ENCODE measurements at regions not wholly inside any gene's neighbourhood (a gene's known extent, or its start where the extent isn't known, plus 50 kb on each side); places are given as distances from the start of the nearest gene placed in this dataset.
A peak's percentile ranks its signal among the peaks of the same experiment; 100 is the strongest.
"Not testable (repeated sequence)": the region's sequence is repeated elsewhere in the genome, so short reads cannot be mapped to it uniquely, and the experiment has no call there.

DNA sequence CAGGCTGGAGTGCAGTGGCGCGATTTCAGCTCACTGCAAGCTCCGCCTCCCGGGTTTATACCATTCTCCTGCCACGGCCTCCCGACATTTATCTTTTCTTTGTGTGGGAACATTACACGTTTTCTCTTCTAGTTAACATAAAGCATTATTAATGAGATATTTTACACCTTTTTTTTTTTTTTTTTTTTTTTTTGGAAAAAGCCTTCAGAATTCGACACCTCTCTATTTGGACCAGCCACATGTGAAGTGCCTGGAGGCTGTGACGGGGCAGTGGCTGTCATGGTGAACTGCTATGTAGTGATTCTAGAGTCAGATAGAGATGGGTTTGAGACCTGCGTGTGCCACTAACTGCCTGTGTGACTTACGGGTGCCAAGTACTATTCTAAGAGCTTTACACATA, 64.3 kb downstream of the SMIM38 start:
- H3K36me3 Mint-ChIP-seq (ENCODE audit: low read depth): no peaks in the 10 kb centered on the region
- intact Hi-C loops (cut with DNase I, micrococcal nuclease): no loop called here
- ATAC-seq (ENCODE audit: poor library complexity): no peak
- H3K36me3 ChIP-seq (ENCODE audit: insufficient read depth, low read length): no peaks in the 10 kb centered on the region
- H3K27ac ChIP-seq (ENCODE audit: low read depth in 1 of 2, low read length in 2 of 2): no peak overlapping the region
- H3K27me3 Mint-ChIP-seq: no peaks in the 10 kb centered on the region
- CTCF ChIA-PET: interaction anchor here (0.6 kb wide), 1 partner anchor 8 kb away, joined by 3 read pairs; no protein-coding TSS in a partner anchor
- no peak for DNase-seq
- POLR2A ChIA-PET: no interaction called here
- no peaks in the 10 kb centered on the region for H3K4me1 Mint-ChIP-seq (ENCODE audit: low read depth)
- H3K4me3 Mint-ChIP-seq: no peak overlapping the region
- TF ChIP-seq, protein P1, sequence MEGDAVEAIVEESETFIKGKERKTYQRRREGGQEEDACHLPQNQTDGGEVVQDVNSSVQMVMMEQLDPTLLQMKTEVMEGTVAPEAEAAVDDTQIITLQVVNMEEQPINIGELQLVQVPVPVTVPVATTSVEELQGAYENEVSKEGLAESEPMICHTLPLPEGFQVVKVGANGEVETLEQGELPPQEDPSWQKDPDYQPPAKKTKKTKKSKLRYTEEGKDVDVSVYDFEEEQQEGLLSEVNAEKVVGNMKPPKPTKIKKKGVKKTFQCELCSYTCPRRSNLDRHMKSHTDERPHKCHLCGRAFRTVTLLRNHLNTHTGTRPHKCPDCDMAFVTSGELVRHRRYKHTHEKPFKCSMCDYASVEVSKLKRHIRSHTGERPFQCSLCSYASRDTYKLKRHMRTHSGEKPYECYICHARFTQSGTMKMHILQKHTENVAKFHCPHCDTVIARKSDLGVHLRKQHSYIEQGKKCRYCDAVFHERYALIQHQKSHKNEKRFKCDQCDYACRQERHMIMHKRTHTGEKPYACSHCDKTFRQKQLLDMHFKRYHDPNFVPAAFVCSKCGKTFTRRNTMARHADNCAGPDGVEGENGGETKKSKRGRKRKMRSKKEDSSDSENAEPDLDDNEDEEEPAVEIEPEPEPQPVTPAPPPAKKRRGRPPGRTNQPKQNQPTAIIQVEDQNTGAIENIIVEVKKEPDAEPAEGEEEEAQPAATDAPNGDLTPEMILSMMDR (IDR thresholded peaks at IDR 0.05): no peak
- no peaks in the 10 kb centered on the region for H3K9me3 Mint-ChIP-seq
- no peak overlapping the region for H3K4me3 ChIP-seq (ENCODE audit: low read length)
- no peaks in the 10 kb centered on the region for H3K9me3 ChIP-seq (ENCODE audit: control insufficient read depth in 1 of 2, insufficient read depth in 1 of 2, low read length in 2 of 2)
- no peaks in the 10 kb centered on the region for H3K4me1 ChIP-seq (ENCODE audit: insufficient read depth, low read length)
- H3K27me3 ChIP-seq (ENCODE audit: control insufficient read depth in 1 of 2, insufficient read depth in 2 of 2, low read length in 2 of 2): no peaks in the 10 kb centered on the region
- H3K27ac Mint-ChIP-seq: no peak overlapping the region

DNA sequence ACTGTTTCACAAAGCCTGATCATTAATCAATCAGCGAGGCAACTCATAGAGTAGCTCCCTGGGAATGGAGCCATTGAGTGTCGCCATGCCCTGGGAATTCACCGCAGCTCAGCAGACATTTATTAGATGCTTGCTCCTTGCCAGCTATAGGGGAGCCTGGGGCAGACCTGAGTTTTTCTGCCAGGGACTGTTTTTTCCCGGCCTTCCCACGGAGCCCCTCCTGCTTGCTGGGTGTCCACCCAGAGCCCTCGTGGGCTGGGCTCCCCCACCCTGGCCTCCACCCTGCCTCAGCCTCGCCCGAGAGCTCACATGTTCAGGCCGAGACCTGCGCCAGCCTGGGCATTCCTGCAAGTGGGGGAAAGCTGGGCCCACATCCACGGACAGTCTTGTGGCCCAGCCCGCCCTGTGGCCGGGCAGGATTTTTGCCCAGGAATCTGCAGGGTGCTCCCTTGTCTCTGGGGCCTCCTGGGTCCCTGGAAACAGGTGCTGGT, 64.9 kb downstream of the SMIM38 start:
- Mint-ChIP-seq H3K27ac (no peak overlapping the region), H3K27me3 (no peaks in the 10 kb centered on the region), H3K4me3 (no peak overlapping the region), H3K9me3 (no peaks in the 10 kb centered on the region), H3K36me3 (ENCODE audit: low read depth) (no peaks in the 10 kb centered on the region), H3K4me1 (ENCODE audit: low read depth) (no peaks in the 10 kb centered on the region)
- Histone ChIP-seq H3K4me1 (ENCODE audit: insufficient read depth, low read length) (no peaks in the 10 kb centered on the region), H3K4me3 (ENCODE audit: low read length) (no peak overlapping the region), H3K36me3 (ENCODE audit: insufficient read depth, low read length) (no peaks in the 10 kb centered on the region), H3K27ac (ENCODE audit: low read depth in 1 of 2, low read length in 2 of 2) (no peak overlapping the region), H3K27me3 (ENCODE audit: control insufficient read depth in 1 of 2, insufficient read depth in 2 of 2, low read length in 2 of 2) (no peaks in the 10 kb centered on the region), H3K9me3 (ENCODE audit: control insufficient read depth in 1 of 2, insufficient read depth in 1 of 2, low read length in 2 of 2) (no peaks in the 10 kb centered on the region)
- POLR2A ChIA-PET: no interaction called here
- DNase-seq (peak in 1 of 14 experiments; percentile 21), ATAC-seq (ENCODE audit: poor library complexity) (no peak)
- CTCF ChIA-PET: no interaction called here
- intact Hi-C loops (cut with DNase I, micrococcal nuclease): no loop called here
- TF ChIP-seq, protein P1 (IDR thresholded peaks at IDR 0.05): no peak

DNA sequence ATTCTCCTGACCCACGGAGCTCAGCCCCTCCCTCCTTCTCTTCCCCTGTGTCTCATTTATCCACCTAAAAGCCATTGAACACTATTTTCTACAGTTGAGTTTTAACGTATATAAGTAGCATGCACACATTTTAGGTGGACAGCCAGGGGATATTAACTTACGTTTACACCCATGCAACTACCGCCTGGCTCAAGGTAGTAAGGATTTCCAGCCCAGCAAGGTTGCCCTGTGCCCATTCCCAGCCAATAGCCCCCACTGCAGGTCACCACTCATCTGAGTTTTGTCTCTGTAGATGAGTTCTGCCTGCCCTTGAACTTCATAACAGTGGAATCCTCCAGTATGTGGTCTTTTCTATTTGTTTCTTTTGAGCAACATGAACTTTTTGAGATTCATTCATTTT, 65.4 kb downstream of the SMIM38 start:
- intact Hi-C loops (cut with DNase I, micrococcal nuclease): no loop called here
- Histone ChIP-seq H3K27me3 (ENCODE audit: control insufficient read depth in 1 of 2, insufficient read depth in 2 of 2, low read length in 2 of 2) (no peaks in the 10 kb centered on the region), H3K9me3 (ENCODE audit: control insufficient read depth in 1 of 2, insufficient read depth in 1 of 2, low read length in 2 of 2) (peaks cover 0 to under 1% of the 10 kb centered on the region in 2 experiments), H3K27ac (ENCODE audit: low read depth in 1 of 2, low read length in 2 of 2) (no peak overlapping the region), H3K4me3 (ENCODE audit: low read length) (no peak overlapping the region), H3K4me1 (ENCODE audit: insufficient read depth, low read length) (no peaks in the 10 kb centered on the region), H3K36me3 (ENCODE audit: insufficient read depth, low read length) (no peaks in the 10 kb centered on the region)
- TF ChIP-seq, protein P1 (IDR thresholded peaks at IDR 0.05): no peak
- ATAC-seq (ENCODE audit: poor library complexity) (no peak), DNase-seq (no peak)
- Mint-ChIP-seq H3K36me3 (ENCODE audit: low read depth) (no peaks in the 10 kb centered on the region), H3K4me1 (ENCODE audit: low read depth) (no peaks in the 10 kb centered on the region), H3K9me3 (peaks cover 1% of the 10 kb centered on the region), H3K27ac (no peak overlapping the region), H3K4me3 (no peak overlapping the region), H3K27me3 (peaks cover 3% of the 10 kb centered on the region)
- ChIA-PET POLR2A (no interaction called here), CTCF (no interaction called here)

DNA sequence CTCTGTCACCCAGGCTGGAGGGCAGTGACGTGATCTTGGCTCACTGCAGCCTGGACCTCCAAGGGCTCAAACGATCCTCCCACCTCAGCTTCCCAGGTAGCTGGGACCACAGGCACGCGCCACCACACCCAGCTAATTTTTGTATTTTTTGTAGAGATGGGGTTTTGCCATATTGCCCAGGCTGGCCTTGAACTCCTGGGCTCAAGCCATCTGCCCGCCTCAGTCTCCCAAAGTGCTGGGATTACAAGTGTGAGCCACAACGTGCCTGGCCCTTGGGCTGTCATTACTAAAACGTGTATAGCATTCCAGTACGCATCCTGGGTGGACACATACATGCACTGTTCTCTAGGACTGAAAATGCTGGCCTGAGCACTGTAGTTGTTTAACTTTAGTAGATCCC, 65.9 kb downstream of the SMIM38 start:
- H3K27me3 ChIP-seq (ENCODE audit: control insufficient read depth in 1 of 2, insufficient read depth in 2 of 2, low read length in 2 of 2); H3K27me3 Mint-ChIP-seq; H3K27ac Mint-ChIP-seq; H3K4me1 ChIP-seq (ENCODE audit: insufficient read depth, low read length); intact Hi-C loops (cut with DNase I, micrococcal nuclease); H3K36me3 Mint-ChIP-seq (ENCODE audit: low read depth); H3K4me3 ChIP-seq (ENCODE audit: low read length); H3K9me3 ChIP-seq (ENCODE audit: control insufficient read depth in 1 of 2, insufficient read depth in 1 of 2, low read length in 2 of 2); H3K27ac ChIP-seq (ENCODE audit: low read depth in 1 of 2, low read length in 2 of 2); CTCF ChIA-PET; H3K36me3 ChIP-seq (ENCODE audit: insufficient read depth, low read length); DNase-seq; ATAC-seq (ENCODE audit: poor library complexity); H3K9me3 Mint-ChIP-seq; POLR2A ChIA-PET; H3K4me1 Mint-ChIP-seq (ENCODE audit: low read depth); H3K4me3 Mint-ChIP-seq: not testable (repeated sequence)
